GM21825 (cell line): ENCODE measurements at regions not wholly inside any gene's neighbourhood (a gene's known extent, or its start where the extent isn't known, plus 50 kb on each side); places are given as distances from the start of the nearest gene placed in this dataset.

Experiments
- ATAC-seq: cut with Tn5 transposase; IDR thresholded peaks from one replicate; pipeline ENCODE4 v1.9.1; 2021; ENCODE audit warnings: mild to moderate bottlenecking, moderate library complexity; ENCODE audit not compliant: unreplicated experiment

- no peak for ATAC-seq
Observed at GRCh38 chr12:34361721-34362316, 339.5 kb downstream of the ALG10 start.

GRCh38 chr12:34363050-34363673 lies 340.9 kb downstream of the ALG10 start:
- no peak for ATAC-seq

- no peak for ATAC-seq
Observed at GRCh38 chr12:34368079-34368478, 345.8 kb downstream of the ALG10 start.

- ATAC-seq, result no peak
Observed at GRCh38 chr12:34371050-34371449, 348.8 kb downstream of the ALG10 start.

GRCh38 chr12:34372003-34372402 lies 349.7 kb downstream of the ALG10 start:
- no peak for ATAC-seq

- no peak for ATAC-seq
Observed at GRCh38 chr12:34373926-34374325, 351.6 kb downstream of the ALG10 start.

DNA sequence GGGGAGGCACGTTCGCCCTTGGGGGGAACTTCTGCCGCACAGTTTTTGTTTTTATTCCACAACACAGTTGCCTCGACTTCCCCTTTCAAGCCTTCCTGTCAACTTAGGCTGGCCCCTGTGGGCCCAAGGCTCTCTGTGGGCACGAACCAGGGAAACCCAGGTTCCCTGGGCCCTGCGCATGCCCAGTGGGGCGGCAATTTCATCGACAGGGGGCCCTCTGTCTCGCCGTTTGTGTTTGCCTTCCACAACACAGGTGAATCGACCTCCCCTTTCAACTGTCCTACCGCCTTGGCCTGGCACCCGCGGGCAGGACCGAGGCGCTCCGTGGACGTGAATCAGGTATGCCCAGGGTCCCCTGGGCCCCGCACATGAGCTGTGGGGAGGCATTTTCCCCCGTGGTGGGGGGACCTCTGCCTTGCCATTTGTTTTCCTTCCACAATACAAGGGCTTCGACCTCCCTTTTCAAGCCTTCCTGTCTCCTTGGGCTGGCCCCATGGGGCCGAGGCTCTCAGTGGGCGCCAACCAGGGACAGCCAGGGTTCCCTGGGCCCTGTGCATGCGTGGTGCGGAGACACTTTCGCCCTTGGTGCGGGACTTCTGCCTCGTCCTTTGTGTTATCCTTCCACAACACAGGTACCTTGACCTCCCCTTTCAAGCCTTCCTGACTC lies 354.0 kb downstream of the ALG10 start:
- ATAC-seq, result no peak

DNA sequence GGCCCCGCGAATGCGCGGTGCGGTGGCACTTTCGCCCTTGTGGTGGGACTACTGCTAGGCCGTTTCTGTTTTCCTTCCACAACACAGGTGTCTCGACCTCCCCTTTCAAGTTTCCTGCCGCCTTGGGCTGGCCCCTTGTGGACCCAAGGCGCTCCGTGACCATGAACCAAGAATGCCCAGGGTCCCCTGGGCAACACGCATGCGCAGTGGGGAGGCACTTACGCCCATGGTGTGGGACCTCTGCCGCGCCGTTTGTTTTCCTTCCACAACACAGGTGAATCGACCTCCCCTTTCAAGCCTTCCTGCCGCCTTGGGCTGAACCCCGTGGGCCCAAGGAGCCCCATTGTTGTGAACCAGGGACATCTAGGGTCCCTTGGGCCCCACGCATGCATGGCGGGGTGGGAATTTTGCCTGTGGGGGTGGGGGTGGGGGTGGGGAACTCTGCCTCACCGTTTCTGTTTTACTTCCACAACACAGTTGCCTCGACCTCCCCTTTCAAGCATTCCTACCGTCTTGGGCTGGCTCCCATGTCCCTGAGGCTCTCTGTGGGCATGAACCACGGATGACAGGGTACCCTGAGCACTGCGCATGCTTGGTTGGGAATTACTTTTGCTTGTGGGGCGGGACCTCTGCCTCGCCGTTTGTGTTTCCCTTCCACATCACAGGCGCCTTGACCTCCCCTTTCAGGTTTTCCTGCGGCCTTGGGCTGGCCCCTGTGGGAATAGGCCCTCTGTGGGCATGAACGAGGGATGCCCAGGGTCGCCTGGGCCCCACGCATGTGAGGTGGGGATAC lies 355.1 kb downstream of the ALG10 start:
- no peak for ATAC-seq

DNA sequence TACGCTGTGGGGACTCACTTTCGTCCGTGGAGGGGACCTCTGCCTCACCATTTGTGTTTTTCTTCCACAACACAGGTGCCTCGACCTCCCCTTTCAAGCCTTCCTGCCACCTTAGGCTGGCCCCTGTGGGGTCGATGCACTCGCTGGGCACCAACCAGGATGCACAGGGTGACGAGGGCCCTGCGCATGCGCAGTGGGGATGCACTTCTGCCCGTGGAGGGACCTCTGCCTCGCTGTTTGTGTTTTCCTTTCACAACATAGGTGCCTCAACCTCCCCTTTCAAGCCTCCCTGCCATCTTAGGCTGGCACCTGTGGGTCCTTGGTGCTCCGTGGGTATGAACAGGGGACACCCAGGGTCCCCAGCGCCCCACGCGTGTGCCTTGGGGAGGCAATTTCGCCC lies 356.8 kb downstream of the ALG10 start:
- ATAC-seq, result no peak

- ATAC-seq, result no peak
Observed at GRCh38 chr12:34384693-34385092, 362.4 kb downstream of the ALG10 start.

DNA sequence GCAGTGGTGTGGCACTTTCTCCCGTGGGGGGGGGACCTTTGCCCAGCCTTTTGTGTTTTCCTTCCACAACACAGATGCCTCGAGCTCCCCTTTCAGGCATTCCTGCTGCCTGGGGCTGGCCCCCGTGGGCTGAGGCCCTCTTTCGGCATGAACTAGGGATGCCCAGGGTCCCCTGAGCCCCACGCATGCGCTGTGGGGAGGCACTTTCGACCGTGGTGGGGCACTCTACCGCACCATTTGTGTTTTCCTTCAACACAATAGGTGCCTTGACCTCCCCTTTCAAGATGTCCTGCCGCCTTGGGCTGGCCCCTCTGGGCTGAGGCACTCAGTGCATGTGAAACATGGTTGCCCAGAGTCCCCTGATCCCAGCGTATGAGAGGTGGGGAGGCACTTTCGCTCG lies 363.7 kb downstream of the ALG10 start:
- ATAC-seq, result no peak

DNA sequence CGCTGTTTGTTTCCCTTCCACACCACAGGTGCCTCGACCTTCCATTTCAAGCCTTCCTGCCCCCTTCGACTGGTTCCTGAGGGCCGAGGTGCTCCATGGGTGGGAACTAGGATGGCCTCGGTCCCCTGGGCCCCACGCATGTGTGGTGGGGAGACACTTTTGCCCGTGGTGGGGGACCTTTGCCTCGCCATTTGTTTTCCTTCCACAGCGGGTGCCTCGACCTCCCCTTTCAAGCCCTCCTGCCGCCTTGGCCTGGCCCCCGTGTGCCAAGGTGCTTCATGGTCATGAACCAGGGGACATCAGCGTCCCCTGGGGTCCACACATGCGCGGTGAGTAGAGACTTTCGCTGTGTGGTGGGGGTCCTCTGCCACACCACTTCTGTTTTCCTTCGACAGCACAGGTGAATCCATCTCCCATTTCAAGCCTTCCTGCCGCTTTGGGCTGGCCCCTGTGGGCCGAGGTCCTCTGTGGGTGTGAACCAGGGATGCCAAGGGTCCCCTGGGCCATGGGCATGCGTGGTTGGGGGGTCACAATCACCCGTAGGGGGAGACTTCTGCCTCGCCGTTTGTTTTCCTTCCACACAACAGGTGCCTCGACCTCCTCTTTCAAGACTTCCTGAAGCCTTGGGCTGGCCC lies 364.4 kb downstream of the ALG10 start:
- no peak for ATAC-seq

- ATAC-seq, result no peak
Observed at GRCh38 chr12:34387711-34388635, 365.7 kb downstream of the ALG10 start.

DNA sequence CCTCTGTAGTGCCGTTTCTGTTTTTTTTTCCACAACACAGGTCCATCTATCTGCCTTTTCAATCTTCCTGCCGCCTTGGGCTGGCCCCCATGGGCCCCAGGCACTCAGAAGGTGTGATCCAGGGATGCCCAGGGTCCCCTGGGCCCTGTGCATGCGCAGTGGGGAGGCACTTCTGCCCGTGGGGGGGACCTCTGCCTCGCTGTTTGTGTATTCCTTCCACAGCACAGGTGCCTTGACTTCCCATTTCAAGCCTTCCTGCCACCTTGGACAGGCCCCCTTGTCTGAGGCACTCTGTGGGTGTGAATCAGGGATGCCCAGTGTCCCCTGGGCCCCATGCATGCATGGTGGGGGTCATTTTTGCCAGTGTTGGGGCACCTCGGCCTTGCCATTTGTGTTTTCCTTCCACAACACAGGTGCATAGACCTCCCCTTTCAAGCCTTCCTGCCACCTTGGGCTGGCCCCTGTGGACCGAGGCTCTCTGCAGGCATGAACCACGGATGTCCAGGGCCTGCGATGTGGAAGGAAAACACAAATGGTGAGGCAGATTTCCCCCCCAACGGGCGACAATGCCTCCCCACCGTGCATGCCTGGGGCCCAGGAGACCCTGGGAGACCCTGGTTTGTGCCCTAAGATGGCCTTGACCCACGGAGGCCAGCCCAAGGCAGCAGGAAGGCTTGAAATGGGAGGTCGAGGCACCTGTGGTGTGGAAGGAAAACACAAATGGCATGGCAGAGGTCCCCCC lies 366.5 kb downstream of the ALG10 start:
- ATAC-seq, result no peak

- no peak for ATAC-seq
Observed at GRCh38 chr12:34389378-34390170, 367.3 kb downstream of the ALG10 start.

DNA sequence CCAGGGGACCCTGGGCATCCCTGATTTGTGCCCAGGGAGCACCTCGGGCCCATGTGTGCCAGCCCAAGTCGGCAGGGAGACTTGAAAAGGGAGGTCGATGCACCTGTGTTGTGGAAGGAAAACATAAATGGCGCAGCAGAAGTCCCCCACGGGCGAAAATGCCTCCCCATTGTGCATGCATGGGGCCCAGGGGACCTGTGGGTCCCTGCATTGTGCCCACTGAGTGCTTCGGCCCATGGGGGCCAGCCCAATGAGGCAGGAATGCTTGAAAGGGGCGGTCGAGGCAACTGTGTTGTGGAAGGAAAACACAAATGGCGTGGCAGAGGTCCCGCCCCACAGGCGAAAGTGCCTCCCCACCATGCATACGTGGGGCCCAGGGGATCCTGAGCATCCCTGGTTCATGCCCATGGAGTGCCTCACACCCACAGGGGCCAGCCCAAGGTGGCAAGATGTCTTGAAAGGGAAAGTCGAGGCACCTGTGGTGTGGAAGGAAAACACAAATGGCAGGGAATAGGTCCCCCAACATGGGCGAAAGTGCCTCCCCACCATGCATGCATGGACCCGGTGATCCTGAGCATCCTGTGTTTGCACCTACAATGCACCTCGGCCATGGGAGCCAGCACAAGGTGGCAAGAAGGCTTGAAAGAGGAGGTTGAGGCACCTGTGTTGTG lies 368.0 kb downstream of the ALG10 start:
- no peak for ATAC-seq

GRCh38 chr12:34390846-34391700 lies 368.8 kb downstream of the ALG10 start:
- ATAC-seq, result no peak
